ENCODE measurements at regions not wholly inside any gene's neighbourhood (a gene's known extent, or its start where the extent isn't known, plus 50 kb on each side); places are given as distances from the start of the nearest gene placed in this dataset.

DNA sequence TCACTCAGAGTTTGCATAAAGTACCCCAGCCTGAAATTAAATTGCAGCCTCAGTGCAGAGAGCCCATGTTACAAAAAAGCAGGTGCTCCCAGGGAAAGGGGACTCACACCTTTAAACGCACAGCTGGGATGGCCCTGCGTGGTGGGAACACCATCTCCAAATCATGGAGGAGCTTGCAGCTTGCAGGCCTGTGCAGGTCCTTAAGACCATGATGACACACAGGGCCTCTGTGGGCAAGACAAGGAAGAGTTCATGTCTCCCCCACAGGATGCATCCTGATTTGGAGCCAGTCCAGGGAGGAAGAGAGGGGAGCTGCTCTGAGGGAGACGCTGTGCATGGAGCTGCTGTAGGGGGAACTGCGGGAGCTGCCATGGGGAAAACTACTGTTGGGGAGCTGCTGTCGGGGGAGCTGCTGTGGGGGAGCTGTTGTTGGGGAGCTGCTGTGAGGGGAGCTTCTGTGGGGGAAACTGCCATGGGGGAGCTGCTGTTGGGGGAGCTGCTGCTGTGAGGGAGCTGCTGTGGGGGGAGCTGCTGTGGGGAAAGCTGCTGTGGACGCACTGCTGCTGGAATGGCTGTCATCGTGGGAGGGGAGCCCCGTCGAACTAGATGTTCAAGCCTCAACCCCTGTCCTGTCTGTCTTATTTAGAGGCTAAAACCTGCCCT is 113.9 kb downstream of the MATN1 start:
- DNase-seq (ENCODE audit: low read depth in 2 of 2): no peak

DNA sequence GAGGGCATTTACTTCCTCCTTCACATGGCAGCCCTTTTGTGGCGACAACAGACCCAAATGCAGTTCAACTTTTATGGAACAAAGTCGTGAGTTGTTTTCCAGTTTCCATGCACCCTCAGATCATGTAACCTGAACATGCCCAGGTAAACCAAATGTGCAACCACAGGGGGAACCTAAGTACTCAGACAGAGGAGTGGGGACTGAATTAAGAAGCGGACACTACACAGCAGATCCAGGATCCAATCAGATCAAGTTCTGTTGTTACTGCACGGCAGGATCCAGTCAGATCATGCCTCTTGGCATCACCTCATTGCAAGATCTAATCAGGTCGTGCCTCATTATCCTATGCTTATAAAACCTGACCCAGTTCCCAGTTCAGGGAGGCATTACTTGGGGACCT is 115.7 kb downstream of the MATN1 start:
- no peak for DNase-seq (ENCODE audit: low read depth in 2 of 2)

DNA sequence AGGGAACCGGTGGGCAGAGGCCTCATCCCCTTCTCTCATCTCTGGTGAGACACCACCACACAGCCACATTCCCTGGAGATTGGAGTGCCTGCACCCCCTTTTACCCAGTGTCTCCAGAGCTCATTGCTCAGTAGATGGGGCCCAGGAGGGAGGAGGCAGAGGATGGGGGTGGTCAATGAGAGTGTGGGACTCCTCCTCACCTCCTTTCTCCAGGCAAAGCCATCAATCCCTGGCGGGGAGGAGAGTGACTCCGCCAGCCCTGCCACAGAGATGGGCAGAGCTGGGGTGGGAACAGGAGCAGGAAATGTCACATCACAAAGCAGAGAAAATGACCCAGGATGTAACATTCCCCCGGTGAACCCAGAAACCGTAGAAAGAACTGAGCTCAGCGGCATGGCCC is 117.2 kb downstream of the MATN1 start:
- DNase-seq (ENCODE audit: low read depth in 2 of 2): no peak

DNA sequence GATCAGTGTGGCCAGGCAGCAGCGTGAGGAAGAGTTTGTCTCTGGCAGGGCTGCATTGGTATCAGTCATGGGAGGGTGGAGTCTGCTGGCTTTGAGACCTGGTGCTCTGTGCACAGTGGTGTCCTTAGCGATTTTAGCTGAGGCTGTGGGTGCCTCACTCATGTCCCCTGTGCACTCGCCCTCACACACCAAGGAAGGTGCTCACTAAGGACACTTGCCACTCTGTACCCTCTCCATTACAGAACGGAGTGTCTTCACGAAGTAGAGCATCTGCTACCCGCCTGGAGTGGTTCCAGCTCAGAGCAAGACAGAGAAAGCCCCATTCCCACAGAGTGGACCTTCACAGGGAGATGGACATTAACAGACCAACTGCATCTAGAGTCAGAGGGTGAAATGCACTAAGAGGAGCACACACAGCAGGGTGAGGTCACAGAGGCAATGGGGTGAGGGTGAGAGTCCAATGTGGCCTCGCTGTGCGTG is 117.9 kb downstream of the MATN1 start:
- DNase-seq (ENCODE audit: low read depth in 2 of 2): no peak

DNA sequence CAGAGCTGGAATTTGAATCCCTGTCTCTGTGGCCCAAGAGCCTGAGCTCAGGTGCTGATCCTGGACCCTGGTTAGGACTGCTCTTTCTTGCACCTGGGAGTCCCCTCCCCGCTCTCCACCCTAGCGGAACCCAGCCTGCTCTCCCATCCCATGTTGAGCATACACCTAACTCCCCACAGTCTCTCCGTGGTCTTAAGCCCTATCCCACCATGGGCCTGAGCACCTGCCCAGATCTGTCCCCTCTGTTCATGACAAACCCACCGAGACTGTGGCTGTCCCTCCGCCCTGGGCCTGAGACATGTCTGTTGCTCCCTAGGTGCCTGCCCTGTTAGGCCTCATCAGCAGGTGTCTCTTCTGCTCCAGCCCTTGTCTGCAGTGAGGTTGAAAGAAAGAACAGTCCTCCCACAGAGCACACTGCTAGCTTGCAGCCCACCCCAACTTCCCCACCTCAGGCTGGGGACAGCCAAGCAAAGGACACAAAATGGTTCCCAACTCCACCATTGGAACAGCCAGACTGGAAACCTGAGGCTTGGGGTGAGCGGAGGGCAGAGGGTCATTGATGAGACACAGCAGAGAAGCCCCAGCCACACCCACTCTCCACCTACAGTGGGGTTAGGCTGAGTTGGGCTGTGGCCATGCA is 118.5 kb downstream of the MATN1 start:
- no peak for DNase-seq (ENCODE audit: low read depth in 2 of 2)

DNA sequence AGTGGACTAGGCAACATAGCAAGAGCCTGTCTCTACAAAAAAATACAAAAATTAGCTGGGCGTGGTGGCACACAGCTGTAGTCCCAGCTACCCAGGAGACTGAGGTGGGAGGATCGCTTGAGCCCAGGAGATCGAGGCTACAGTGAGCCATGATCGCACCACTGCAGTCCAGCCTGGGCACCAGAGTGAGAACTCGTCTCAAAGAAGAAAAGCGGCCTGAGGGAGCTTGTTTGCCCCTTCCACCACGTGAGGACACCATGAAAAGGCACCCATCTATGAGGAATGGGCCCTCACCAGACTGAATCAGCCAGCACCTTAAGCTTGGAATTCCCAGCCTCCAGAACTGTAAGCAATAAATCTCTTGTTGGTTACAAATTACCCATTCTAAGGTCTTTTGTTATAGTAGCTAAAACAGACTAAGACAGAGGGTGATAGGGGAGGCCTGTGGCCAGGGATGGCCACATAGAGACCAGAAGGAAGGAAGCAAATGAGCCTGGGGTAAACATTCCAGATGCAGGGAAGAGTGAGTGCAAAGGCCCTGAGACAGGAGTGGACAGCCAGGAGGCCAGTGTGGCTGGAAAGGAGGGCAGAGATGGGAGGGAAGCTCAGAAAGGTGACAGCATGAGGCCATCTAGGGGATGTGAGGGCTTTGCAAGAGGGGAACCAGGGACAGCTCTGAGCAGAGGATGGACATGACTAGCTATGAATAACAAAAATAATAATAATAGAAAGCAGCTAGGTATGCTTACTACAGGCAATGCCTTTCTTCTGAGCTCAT is 120.1 kb downstream of the MATN1 start:
- no peak for DNase-seq (ENCODE audit: low read depth in 2 of 2)

DNA sequence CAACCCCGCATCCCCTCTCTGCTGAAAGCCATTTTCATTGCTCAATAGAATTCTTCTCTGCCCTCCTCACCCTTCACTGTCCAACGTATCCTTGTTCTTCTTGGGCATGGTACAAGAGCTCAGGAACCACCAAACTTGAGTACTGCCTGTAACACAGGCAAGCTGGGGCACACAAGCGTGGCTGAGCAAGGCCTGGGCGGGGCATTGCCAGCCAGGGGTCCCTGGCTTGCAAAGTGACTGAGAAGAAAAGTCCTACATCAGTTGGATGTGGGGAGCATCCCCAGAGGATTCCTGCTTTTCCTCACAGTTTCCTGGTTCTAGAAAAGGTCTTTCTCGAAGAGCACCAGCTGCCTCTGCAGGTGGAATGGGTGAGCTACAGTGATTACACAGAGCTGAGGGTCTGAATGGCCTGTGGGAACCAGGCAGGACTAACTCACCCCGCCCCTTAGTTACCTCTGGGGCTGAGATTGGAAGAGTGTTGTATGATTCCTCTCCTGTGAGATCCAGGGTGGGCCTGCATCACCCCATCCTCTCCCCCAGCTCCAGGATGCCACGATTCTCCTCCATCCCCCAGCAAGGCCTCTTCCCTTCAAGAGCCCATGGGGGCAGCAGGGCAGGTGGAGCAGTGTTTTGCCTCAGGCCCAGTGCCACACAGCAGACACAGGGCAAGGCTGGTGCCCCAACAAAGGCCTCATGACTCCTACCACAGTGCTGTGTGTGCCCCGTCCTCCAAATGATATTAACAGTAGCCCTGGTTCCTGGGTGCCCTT is 121.9 kb downstream of the MATN1 start:
- no peak for DNase-seq (ENCODE audit: low read depth in 2 of 2)

DNA sequence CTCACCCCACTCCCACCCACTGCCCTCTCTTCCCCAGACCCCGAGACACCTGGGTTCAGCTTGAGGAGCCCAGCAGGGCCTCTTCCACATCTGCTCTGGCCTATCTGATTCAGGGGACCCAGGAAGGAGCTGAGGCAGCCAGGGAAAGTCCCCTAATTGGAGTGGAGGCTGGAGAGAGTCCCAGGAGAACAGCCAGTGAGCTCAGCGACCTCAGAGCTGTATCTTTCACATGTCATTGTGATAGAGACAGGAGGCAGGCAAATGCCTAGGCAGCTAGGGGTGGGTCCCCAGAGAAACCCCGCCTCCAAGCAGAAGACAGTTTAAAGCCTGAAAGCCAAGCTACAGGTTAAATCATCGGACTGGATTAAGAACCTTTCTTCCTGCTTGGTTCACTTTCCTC is 122.7 kb downstream of the MATN1 start:
- DNase-seq (ENCODE audit: low read depth in 2 of 2): no peak

DNA sequence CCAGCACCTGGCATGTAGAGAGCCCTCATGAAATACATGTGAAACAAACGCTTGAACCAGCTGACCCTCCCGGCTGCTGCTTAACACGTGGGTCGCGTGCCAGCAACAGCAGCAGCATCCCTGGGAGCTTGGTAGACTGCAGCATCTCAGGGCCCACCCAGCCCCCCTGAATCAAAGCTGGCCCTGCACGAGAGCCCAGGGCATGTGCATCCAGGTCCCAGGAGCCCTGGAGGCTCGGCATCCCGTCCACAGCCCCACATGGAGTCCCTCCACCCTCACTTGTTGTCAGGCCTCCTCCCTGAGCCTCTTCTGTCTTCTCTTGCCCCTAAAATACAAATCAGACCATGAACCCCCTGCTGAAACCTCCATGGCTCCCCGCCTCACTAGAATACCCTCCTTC is 123.1 kb downstream of the MATN1 start:
- no peak for DNase-seq (ENCODE audit: low read depth in 2 of 2)

DNA sequence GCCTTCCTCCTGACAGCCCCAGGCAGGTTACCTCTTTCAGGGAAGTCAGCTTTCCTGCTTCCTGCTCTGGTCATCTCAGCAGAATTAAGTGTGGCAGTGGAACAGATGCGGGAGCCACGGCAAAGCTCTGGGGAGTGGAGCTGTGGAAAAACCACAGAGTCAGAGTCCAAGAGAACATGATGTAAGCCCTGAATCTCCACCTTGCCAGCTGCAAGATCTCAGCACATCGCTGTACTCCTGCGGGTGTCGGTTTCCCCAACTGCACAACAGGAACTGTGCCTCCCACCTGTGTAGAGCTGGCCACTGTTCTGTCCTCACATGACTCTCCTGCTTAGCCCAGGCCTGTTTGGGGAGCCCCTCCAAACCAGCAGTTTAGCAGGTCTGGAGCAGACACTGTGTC is 123.7 kb downstream of the MATN1 start:
- no peak for DNase-seq (ENCODE audit: low read depth in 2 of 2)

DNA sequence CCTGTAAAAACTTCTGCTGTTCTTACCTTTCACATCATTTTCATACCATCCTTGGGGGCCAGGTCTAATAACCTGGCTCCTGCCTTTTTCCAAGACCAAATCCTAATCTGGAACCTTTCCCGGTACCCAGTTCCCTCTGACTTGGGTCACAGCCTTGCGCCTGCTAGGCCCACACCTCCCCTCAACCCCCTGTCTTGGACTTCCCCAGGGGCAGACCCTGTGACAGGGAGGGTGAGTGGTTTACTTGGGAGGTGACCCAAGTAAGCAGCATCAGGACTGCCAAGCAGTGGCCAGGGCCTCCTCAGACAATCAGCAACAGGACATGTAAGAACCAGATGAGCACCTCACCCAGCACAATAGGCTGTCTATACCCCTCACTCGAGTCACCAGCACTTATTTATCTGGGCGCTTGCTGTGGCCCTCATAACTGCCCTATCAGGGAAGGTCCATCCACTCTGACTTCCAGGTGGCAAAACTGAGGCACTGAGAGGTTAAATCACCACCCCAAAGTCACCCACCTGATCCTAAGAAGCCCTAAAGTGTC is 124.7 kb downstream of the MATN1 start:
- DNase-seq (ENCODE audit: low read depth in 2 of 2): no peak

DNA sequence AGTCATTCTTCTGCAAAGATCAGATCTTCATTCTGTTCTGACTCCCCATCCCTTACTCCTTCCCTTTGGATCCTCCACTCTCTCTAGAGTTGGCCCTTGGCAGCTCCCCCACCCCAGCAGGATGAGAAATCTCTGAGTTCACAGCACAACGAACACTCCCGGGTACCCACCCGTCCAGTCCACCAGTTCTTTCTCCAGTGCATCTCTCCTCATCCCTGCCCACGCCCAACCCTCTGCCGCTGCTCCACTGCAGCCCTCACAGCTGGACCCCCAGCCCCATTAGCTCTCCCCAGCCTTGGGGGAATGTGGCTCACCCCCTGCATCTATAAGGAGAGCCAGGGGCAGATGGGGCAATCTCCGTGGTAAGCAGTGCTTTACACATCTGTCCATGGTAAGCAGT is 125.7 kb downstream of the MATN1 start:
- DNase-seq (ENCODE audit: low read depth in 2 of 2): no peak

DNA sequence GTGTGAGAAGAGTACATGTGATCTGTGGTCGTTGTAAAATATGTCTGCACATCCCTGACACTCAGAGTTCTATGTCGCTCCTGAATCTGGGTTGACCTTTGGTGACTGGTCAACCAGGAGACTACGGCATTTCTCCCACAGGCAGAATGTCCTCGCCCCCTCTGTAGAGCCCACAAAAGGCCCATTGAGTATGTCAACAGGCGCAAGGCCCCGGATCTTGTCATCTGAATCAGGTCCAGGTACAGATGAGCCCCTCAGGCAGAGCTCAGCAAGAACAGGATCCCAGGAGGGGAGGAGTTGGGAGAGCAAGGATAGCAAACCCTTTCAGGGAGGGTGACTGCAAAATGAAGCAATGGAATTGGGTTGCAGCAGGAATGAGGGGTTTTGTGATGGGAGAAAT is 126.5 kb downstream of the MATN1 start:
- DNase-seq (ENCODE audit: low read depth in 2 of 2): no peak

DNA sequence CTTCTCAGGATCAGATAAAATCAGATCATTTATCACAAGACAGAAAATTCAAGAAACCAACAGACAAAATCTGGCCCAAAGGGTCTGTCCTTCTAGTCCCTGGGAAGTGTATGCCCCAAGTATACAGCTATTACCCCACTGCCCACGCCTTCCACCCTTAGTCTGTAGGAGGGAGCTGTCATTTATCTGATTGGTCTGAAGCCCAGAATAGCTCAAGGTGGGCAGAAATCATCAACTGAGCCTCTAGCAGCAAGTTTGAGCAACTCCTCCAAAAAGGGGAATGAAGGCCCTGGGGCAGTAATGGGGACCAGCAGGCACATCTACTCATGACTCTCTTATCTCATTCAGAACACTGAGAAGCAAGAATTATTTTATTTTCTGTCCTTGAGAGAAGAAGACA is 126.9 kb downstream of the MATN1 start:
- DNase-seq (ENCODE audit: low read depth in 2 of 2): no peak

DNA sequence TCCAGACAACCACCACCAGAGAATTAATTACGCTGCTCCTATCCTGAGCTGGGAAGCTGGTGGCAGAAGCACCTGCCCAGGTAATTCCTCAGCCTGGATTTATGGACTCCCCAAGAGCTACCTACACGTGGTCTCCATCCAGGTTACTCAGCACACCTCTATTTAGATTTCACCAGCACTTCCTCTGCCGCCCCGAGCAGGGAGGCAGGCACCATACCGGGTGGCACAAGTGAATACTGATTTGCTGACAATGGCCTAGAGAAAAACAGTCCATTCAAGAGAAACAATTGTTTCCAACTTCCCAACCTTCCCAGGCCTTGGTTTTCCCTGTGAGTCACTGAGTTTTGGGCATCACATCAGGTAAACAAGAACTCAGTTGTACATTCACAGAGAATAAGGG is 134.3 kb downstream of the MATN1 start:
- no peak for DNase-seq (ENCODE audit: low read depth in 2 of 2)

DNA sequence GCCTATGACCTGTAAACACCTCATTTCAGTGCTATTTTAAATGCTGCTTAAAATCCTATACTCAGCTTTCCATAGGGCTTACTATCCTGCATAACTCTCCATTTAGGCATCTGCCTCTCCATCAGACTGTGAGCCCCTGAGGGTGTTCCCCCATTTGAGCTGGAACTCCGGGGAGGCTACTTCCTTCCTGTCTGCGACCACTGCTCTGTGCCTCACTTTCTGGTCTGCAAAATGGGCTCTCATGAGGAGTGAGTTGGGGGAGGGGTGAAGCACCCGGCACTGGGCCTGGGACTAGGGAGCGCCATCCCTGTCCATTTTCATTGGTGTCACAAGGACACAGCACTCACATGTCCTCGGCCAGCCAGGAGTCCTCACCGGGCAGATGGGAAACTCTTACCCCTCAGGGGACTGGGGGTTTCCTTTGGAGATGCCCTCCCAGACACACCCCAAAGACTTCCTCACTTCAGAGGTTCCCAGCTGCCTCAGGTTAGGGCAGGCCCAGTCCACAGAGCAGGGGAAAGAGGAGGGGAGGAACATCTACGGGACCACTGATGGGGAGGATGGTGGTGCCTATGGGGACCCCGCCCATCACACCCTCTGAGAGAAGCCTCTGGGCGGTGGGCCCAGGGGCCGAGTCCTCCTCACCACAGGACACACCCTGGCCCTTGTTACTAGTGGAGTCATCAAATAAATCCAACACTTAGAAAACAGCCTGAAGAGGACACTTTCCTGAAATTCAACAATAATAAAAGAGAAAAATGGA is 134.9 kb downstream of the MATN1 start:
- DNase-seq (ENCODE audit: low read depth in 2 of 2): no peak

DNA sequence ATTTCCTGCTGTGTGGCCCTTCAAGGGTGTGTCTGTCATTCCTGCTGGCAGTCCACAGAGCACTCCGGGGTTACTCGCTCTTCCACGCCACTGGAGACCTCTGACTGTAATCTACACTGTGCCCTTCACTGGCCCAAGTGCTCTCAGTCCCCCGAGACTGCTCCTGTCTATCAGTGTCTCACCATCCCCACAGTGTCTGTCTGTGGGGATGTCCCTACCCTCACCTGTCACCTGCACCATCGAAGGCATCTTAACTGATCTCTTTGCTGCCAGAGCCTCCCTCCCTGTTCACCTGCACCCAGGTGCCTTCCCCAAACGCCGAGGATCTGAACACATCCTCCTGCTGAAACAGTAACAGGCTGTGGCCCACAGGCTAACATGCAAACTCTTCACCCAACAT is 136.7 kb downstream of the MATN1 start:
- no peak for DNase-seq (ENCODE audit: low read depth in 2 of 2)

DNA sequence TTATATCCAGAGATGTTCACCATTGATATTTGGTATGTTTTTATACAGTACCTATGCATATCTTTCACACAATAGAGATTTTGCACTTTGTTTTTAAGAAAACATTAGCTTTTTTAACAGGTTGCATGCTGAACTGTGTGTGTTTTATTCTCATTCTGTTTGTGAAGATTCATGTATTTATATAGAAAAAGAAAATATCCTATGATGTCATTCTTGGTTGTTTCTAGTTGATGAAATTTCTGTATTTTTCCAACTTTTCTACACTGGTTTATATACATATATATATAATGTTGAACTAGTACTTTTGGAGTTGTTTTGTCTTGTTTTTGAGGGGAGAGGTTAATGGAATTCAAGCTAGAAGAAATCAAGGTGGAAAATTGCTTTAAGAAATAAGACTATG is 143.8 kb downstream of the MATN1 start:
- no peak for DNase-seq (ENCODE audit: low read depth in 2 of 2)

DNA sequence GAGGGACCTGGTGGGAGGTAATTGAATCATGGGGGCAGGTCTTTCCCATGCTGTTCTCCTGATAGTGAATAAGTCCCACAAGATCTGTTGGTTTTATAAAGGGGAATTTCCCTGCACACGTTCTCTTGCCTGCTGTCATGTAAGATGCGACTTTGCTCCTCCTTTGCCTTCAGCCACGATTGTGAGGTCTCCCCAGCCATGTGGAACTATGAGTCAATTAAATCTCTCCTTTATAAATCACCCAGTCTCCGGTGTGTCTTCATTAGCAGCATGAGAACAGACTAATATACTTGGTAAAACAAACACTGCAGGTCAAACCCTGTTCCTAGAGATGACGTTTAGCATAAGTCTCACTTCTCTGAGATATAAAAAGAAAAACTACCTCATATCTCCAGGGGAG is 148.3 kb downstream of the MATN1 start:
- no peak for DNase-seq (ENCODE audit: low read depth in 2 of 2)

DNA sequence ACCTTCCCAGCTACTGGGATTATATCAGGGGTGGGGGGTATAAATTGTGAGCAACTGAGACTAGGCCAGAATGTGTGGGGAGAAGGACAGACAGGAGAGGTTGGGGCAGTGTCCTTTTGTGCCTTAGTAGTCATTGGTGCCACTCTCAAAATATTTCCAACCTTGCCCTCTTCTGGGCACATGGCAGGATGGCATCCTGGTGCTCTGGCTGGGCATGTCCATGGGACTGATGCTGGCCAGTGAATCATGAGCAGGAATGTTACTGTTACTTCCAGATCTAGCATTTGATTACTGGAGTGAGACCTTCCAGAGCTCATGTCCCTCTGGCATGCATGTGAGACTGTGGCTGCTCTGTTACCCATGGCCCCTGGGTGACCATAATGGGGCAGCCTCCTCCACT is 151.2 kb downstream of the MATN1 start:
- DNase-seq (ENCODE audit: low read depth in 2 of 2): no peak

DNA sequence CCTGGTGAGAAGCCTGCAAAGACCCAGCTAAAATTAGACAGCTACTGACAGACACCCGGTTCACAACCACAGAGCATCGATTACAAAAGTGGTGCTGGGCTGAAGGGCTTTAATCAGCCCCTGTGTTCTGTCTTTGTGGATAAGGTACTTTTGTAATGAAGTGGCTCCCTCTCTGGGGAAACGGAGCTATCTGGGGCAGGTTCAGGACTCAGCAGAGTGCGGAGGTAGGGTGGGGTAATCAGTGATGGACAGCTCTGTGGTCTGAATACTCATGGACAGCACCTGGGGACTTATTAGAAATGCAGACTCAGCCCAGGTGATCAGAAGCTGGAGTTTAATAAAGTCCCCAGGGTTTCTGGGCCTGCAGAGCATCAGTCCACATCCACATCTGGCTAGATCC is 152.0 kb downstream of the MATN1 start:
- DNase-seq (ENCODE audit: low read depth in 2 of 2): no peak
